Nucleus accumbens (tissue), 56 donors: ENCODE measurements at regions not wholly inside any gene's neighbourhood (a gene's known extent, or its start where the extent isn't known, plus 50 kb on each side); places are given as distances from the start of the nearest gene placed in this dataset.
A peak's percentile ranks its signal among the peaks of the same experiment; 100 is the strongest.

Source experiments
- DNase-seq, 56 donors: peaks; one replicate each; lab custom pipeline; 2025; lab: John Stamatoyannopoulos, UW

DNA sequence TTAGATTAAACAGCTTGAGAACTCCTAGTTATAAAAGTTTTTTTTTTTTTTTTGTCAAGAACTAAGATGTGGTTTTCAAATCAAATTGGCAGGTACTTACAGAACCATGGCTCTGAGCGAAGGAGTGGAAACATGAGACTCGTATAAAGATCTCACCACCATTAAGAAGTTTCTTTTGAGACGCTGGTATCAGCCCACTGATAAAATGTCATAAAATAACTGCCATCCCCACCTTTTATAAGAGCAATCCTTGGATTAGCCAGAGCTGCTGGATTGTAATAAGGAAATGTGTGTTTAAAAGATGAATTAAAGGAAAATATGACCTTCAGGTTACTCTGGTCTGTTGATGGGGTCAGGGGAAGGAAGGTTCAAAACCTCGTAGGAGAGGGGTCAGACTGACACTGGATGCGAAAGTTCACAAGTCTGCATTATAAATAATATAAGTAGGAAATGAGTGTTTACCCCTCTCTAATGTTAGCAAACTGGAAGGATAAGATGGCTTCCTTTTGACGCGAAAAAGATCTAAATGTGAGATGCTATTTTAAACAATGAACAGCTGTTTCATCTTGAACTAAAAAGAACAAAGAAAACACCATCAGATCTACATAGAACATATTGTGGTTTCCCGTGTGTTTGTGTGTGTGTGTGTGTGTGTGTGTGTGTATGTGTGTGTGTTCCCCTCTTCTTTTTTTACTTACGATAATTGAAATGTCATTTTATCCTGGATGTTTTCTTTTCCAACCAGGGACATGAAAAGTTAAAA is 386.8 kb upstream of the JAG1 start:
- no peak for DNase-seq

DNA sequence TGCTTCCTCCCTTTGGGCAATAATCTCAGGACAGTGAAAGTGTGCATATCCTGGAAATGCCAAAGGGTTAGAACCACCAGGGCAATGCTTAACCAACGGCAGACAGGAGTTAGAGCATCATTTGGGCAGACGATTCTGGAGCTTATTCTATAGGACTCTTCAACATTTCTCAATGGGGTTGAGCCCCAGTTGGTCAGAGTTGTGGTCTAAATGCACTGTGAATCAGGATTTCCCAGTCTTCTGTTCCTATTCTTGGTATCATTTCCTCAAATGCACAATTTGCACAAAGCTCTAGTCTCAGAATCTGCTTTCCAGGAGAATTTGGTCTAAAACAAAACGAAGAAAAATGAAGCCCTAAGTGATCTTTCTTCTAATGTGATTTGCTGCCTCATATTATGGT is 389.6 kb upstream of the JAG1 start:
- no peak for DNase-seq

DNA sequence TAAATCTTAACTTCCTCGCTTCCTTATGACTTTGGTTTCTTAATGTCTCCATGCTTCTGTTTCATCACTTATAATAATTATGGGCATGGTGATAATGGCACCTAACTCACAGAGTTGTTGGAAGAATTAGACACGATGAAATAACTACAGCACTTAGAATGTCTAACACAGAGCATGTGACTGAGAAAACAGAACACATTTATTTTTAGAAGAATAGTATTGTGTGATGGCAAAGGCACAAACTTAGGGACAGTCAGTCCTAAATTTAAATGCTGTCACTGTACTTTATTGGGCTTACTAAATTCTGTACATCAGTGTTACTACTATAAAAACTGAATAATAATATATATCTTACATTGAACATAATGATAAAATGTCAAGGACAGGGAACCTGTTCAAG is 391.1 kb upstream of the JAG1 start:
- DNase-seq = no peak

- no peak for DNase-seq
Observed at GRCh38 chr20:11067359-11067758, 393.6 kb upstream of the JAG1 start.

GRCh38 chr20:11072982-11073381 is 399.2 kb upstream of the JAG1 start:
- DNase-seq = no peak

GRCh38 chr20:11076434-11077105 is 402.8 kb upstream of the JAG1 start:
- no peak for DNase-seq

GRCh38 chr20:11077226-11077625 is 403.4 kb upstream of the JAG1 start:
- no peak for DNase-seq

DNA sequence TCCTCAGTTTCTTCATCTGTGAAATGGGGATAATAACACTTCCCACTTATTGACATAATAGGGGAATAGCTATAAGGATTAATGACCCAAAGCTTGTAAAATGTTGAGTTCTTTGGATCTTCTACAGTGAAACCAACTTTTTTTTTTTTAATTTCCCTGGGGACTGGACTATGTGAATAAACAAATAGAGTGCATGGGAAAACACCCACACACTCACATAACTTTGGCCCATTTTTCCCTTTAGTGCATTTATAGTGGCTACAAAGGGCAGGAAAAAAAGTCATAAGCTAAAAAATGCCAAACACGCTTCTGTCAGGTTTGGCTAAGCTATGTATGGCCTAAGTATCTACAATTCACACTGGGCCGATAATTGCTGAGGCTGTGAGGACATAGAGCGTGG is 406.2 kb upstream of the JAG1 start:
- no peak for DNase-seq

DNA sequence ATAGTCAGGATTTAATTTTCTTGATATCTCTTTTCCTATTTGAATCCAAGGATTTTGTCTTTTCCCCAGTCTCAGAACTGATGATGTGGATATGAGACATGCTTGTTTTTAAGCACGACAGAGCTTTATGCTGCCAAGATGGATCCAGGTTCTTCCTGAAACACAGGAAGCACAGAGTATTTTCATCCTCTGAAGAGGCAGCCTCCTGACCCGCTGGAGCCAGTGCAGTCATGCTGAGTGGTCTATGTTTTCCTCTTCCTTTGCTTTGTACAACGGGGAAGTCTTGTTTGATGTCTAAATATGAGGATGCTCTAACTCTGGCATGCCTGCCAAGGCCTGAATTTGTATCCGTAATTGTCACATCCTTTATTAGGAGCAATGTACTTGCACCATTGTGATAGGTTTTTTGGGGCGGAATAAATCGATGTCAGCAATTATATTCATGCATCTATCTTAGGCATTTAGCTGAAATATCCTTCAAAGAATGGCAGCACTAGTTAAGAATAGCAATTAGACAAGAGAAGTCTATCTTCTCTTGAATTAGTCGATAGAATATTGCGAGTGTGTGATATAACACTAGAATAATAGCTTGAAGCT is 407.1 kb upstream of the JAG1 start:
- no peak for DNase-seq

DNA sequence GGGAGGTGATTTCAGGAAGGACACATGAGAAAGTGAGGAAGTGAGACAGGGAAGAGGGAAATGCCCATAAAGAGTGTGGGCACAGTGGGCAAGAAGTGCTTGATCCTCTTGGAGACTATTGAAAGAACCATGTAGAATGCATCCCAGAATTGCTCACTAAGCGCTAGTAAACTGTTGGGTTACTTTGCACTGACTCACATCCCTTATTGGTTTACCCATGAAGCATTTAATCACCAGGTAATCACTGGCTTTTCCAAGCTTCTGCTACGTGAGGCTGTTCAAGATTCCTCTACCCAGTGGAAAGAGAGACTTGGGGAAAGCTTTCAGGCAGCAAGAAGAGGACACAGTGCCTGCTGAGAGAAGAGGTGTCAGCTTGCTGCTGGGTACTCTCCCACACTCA is 410.0 kb upstream of the JAG1 start:
- DNase-seq = no peak

DNA sequence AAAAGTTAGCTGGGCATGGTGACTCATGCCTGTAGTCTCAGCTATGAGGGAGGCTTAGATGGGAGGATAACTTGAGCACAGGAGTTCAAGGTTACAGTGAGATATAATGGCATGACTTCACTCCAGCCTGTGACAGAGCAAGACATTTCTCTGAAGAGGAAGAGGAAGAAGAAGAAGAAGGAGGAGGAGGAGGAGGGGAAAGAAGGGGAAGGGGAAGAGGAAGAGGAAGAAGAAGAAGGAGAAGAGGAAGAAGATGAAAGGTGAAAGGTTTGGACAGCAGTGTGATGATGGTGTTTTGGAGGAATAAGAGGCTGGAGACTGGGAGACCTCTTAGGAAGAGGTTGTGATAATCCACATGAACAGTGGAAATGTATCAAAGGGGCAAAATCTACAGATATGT is 410.7 kb upstream of the JAG1 start:
- DNase-seq = no peak

DNA sequence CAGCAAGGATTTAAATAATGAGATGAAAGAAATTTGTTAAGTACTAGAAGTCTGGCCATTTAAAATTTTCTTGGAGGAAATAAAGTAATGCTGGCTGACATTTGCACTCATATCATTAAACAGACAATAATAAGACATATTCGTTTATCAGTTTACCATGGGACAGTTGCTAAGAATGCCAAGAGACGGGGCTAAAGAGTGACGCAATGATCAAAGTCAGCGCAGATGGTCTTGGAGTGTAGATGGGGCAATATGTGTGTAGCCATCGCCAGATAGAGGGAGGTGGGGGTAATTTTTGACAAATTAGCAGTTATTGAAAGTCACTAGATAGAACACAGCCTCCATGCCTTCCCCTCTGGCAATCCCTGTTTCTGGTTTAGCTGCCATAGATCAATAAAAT is 413.2 kb upstream of the JAG1 start:
- DNase-seq = no peak

GRCh38 chr20:11090751-11091150 is 417.0 kb upstream of the JAG1 start:
- no peak for DNase-seq

- DNase-seq = peak in 1 of 56 donors; percentile 1
Observed at GRCh38 chr20:11091511-11091910, 417.7 kb upstream of the JAG1 start.

GRCh38 chr20:11092151-11092550 is 418.4 kb upstream of the JAG1 start:
- no peak for DNase-seq

DNA sequence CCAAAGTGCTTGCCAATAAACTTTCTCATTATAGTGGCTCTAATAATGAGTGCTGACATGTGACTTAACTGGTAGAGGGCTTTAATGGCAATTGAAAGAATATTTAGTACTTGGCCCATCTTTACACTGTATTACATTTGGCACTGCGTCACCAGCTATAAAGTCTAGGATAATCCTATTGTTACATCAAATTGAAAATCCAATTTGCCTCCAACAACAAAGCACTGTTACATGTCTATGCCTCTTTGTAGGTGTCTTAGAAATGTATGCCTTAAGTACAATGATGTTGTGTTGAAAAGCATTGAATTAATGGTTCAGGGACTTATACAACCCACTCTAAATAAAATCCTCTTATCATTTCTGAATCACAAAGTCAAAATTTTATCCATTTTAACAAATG is 420.4 kb upstream of the JAG1 start:
- no peak for DNase-seq

DNA sequence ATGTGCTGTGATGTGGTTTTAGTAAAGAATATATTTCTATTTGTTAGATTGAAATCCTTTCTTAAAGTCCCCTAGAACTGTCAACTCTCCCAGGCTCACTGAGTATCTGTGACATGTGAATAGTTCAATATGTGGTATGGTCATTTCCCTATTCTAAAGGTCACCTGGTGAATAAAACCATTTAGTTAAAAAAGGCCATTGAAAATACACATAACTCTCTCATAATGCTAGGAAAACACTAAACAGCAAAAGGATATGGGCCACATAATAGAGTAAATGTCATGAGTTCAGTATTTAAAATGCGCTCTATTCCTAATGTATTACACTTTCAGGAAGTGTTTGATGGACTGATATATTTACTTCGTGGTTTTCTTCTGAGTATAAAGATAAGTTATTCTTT is 420.9 kb upstream of the JAG1 start:
- no peak for DNase-seq

DNA sequence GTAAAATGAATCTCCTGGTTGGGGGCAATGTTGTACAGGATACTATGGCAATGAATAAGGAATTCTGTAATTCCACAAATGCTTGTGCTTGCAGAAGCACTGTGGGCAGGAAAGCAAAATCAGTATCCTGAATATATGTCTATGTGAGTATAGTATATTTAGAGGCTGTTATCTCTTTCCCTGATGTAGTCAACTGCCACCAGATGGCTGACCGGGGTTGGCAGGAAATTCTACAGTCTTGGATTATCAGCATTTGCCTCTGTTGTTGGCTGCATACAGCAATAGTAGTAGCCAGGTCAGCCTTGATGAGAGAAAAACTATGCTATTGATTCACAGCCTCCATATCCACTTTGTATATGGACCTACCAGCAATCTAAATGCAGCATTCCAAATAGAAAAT is 425.1 kb upstream of the JAG1 start:
- peak in 1 of 56 donors; percentile 5 for DNase-seq

DNA sequence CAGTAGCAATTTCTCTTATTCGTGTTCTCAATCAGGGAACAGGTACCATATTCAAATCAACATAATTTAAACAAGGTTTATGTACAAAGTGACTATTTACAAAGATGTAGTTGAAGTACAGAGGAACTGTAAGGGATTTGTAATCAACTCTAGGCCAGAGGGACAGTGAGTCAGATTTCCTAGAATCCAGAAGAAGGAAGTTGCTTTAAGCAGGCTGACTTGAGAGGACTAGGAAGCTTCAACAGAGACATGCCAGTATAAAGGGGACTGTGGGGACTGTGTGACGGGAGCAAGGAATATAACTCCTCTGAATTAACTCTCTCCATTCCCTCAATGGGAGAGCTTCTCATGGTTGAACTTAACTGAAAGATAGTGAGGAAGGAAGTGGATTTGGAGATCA is 427.4 kb upstream of the JAG1 start:
- DNase-seq = no peak

DNA sequence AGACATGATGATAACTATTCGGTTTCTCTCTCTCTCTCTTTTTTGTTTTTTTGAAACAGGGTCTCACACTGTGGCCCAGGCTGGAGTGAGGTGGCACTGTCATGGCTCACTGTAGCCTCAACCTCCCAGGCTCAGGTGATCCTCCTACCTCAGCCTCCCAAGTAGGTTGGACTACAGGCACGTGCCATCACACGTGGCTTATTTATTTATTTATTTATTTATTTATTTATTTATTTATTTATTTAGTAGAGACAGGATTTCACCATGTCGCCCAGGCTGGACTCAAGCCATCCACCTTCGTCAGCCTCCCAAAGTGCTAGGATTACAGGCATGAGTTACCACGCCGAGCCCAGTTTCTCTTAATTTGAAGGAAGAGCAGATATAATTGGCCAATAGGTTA is 427.9 kb upstream of the JAG1 start:
- no peak for DNase-seq

GRCh38 chr20:11103866-11104265 is 430.1 kb upstream of the JAG1 start:
- DNase-seq = no peak
